Fibroblast of the aortic adventitia (primary cell): ENCODE measurements at regions not wholly inside any gene's neighbourhood (a gene's known extent, or its start where the extent isn't known, plus 50 kb on each side); places are given as distances from the start of the nearest gene placed in this dataset.
A peak's percentile ranks its signal among the peaks of the same experiment; 100 is the strongest.
"Not testable (repeated sequence)": the region's sequence is repeated elsewhere in the genome, so short reads cannot be mapped to it uniquely, and the experiment has no call there.

Experiments
- DNase-seq: peaks from one replicate; pipeline ENCODE4 v3.0.0-alpha.2; 2010; ENCODE audit warnings: low read depth
- H3K4me3 ChIP-seq: 2 replicates; pipeline ENCODE4 v1.5.1; 2011; ENCODE audit warnings: low read depth, mild to moderate bottlenecking, control low read depth, low read length, moderate library complexity
- TF ChIP-seq, protein P1 (sequence below): IDR thresholded peaks from 2 replicates; pipeline ENCODE4 v1.5.1; 2011; ENCODE audit warnings: mild to moderate bottlenecking, low read length, control low read depth, inconsistent platforms; ENCODE audit not compliant: insufficient read depth

DNA sequence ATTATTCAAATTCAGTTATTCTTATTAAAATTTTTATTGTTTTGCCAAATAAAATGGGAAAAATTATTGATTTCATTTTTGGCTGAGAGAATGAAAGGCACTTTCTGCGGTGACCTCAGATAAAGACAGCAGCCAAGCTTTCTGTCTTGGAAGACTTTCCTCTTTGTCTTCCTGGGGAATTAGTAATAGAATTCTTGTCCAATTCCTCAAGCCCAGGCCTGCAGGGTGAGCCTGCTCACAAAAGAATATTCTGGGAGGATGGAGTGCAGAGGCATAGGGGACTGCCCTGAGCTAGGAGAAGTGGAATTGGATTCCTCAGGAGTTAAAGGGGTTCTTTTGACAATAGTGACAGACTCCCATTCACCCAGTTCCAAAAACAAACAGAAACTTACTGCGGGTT, 614.5 kb upstream of the ADGRL2 start:
- H3K4me3 ChIP-seq = no peak overlapping the region
- DNase-seq = peak; percentile 55
- TF ChIP-seq, protein P1, sequence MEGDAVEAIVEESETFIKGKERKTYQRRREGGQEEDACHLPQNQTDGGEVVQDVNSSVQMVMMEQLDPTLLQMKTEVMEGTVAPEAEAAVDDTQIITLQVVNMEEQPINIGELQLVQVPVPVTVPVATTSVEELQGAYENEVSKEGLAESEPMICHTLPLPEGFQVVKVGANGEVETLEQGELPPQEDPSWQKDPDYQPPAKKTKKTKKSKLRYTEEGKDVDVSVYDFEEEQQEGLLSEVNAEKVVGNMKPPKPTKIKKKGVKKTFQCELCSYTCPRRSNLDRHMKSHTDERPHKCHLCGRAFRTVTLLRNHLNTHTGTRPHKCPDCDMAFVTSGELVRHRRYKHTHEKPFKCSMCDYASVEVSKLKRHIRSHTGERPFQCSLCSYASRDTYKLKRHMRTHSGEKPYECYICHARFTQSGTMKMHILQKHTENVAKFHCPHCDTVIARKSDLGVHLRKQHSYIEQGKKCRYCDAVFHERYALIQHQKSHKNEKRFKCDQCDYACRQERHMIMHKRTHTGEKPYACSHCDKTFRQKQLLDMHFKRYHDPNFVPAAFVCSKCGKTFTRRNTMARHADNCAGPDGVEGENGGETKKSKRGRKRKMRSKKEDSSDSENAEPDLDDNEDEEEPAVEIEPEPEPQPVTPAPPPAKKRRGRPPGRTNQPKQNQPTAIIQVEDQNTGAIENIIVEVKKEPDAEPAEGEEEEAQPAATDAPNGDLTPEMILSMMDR = no peak

DNA sequence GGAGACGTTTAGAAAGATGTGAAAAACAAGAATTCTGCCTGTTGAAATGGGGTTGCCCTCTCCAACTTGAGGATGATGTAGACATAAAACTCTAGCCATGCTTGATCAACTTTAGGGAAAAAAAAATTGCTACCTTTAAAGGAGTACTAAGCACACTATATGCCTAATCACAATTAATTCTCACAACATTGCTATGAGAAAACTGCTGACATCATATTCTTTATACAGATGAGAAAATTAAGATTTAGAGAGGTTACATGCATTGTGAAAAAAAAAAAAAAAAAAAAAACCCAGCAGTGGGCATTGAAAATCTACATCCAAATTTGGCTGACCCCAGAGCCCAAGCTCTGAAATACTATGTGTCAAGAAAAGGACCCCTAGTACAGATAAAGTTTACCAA, 617.2 kb upstream of the ADGRL2 start:
- no peak for DNase-seq
- H3K4me3 ChIP-seq = no peak overlapping the region
- TF ChIP-seq, protein P1 = no peak

DNA sequence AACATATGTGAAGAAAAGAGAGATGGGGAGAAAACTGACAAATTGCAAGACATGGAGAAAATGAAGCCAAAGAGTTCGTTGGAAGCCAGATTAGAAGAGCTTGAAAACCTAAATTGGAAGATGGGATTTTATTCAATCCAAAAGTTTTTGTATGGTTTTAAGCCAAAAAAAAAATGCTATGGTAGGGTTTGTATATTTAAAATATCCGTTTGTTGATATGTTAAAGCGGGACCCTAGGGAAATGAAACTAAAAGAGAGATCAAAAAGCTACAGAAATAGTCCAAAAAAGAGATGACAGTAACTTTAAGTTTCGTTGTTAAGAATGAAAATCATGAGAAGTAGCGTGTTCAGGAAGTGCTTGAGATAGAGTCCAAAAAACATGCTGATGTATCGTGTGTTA, 617.7 kb upstream of the ADGRL2 start:
- TF ChIP-seq, protein P1 = no peak
- H3K4me3 ChIP-seq = no peak overlapping the region
- no peak for DNase-seq

DNA sequence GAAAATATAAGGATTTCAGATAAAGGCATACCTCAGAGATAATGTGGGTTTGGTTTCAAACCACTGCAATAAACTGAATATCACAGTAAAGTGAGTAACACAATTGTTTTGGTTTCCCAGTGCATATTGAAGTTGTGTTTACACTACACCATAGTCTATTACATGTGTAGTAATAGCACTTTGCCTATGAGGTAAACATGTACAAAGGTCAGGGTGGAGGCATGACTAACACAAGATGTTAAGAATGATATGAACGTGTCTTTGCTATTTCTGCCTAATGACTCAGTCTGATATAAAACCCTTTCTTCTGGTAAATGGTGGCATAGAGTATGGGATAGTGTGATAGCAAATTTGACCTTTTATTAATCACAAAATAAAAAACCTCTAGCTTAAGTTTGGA, 621.5 kb upstream of the ADGRL2 start:
- peak; percentile 85 for DNase-seq

DNA sequence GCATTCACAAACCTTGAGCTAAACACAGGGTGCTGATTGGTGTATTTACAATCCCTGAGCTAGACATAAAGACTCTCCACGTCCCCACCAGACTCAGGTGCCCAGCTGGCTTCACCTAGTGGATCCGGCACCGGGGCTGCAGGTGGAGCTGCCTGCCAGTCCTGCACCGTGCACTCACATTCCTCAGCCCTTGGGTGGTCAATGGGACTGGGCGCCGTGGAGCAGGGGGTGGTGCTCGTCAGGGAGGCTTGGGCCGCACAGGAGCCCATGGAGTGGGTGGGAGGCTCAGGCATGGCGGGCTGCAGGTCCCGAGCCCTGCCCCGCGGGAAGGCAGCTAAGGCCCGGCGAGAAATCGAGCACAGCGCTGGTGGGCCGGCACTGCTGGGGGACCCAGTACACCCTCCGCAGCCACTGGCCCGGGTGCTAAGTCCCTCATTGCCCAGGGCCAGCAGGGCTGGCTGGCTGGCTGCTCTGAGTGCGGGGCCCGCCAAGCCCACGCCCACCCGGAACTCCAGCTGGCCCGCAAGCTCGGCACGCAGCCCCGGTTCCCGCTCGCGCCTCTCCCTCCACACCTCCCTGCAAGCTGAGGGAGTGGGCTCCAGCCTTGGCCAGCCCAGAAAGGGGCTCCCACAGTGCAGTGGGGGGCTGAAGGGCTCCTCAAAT, 622.2 kb upstream of the ADGRL2 start:
- not testable (repeated sequence) for DNase-seq, H3K4me3 ChIP-seq

More for the DNA sequence above, 621.5 kb upstream of the ADGRL2 start:
- TF ChIP-seq, protein P1 = no peak
- H3K4me3 ChIP-seq = no peak overlapping the region

DNA sequence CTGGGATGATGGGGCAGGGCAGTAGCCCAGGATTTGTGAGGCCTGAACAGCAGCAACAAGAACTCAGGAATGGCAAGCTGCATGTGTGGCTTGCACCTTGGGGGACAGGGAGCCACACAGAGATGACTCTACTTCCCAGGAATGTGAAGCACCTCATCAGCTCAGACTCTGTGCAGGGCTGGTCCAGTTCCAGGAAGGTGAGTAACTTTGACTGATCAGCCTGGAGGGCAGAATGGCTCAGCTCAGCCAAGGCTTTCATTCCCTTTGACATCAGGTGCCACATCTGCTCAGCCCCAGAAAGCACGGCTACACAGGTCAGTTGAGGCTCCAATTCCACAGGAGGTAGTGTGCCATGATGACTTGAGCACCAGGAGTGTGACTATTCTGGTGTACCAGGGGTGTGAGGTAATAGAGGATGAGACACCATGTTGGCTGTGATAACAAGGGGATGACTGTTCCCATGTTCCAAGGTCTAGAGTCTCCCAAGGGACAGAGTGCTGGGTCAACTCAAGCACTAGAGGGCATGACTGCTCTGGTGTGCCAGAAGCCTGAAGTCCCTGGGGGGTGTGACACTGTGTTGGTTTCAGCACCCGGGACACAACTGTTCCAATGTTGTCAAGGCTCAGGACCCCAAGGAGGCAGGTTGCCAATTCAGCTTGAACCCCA, 625.8 kb upstream of the ADGRL2 start:
- TF ChIP-seq, protein P1 = no peak
- no peak overlapping the region for H3K4me3 ChIP-seq
- peak; percentile 31 for DNase-seq

DNA sequence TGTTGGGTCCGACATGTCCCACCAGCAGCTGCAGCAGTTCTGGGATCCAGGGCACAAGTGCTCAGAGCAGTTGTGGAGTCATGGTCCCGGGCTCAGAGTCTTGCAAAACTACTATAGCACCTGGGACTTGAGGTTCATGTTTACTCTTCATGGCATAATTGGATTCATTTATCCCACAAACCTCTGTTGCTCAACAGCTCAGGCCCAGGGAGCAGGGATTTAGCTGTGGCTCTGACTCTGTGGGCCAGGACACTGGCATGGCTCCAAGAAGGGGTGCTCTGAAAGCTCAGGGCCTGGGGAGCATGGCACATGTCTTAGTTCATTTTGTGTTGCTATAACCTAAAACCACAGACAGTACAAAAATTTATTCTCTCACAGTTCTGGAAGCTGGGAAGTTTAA, 626.7 kb upstream of the ADGRL2 start:
- H3K4me3 ChIP-seq = no peak overlapping the region
- TF ChIP-seq, protein P1 = no peak
- no peak for DNase-seq
